HG03469 (cell line): ENCODE measurements at regions not wholly inside any gene's neighbourhood (a gene's known extent, or its start where the extent isn't known, plus 50 kb on each side); places are given as distances from the start of the nearest gene placed in this dataset.

Source experiments
- ATAC-seq: cut with Tn5 transposase; IDR thresholded peaks from one replicate; pipeline ENCODE4 v1.9.1; 2021; ENCODE audit warnings: mild to moderate bottlenecking, moderate library complexity, moderate number of reproducible peaks; ENCODE audit not compliant: unreplicated experiment

DNA sequence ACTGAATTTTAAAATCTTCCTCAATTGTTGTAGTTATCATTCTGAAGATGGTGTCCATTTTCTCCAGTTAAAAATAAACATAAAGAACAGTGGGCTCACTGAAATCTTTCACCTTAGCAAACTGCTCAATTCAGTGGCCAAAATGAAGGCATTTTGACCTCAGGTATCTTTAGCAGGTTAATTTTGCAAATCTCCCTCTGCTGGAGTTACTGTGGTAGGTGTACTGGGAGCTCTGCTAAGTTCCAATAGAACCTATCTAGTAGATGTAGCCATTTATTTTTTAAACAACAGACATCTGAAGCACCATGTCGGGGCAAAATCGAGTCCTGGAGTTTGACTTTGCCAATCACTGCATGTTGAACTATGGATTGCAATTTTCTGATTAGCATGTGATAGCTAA is 177.1 kb downstream of the IRS1 start:
- ATAC-seq: no peak

GRCh38 chr2:226620176-226620575 is 179.4 kb downstream of the IRS1 start:
- no peak for ATAC-seq

- no peak for ATAC-seq
Measured at GRCh38 chr2:226619707-226620106, 179.9 kb downstream of the IRS1 start.

- ATAC-seq: no peak
Measured at GRCh38 chr2:226618875-226619605, 180.6 kb downstream of the IRS1 start.

DNA sequence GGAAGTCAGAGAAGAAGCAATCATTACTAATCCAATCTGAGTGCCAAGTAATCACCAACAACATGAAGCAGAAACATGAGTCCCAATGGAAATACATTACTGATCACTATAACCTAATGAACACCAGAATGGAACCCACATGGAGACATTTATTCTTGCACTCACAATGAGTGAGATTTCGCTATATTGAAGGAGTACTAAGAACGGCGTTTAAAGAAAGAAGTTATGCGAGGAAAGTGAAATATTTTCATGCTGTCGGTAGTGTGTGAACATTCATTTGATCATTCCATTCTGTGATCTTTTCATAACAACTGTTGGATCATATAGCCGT is 181.1 kb downstream of the IRS1 start:
- ATAC-seq: no peak

GRCh38 chr2:226615891-226616290 is 183.7 kb downstream of the IRS1 start:
- ATAC-seq: no peak

GRCh38 chr2:226611944-226612318 is 187.7 kb downstream of the IRS1 start:
- ATAC-seq: no peak

DNA sequence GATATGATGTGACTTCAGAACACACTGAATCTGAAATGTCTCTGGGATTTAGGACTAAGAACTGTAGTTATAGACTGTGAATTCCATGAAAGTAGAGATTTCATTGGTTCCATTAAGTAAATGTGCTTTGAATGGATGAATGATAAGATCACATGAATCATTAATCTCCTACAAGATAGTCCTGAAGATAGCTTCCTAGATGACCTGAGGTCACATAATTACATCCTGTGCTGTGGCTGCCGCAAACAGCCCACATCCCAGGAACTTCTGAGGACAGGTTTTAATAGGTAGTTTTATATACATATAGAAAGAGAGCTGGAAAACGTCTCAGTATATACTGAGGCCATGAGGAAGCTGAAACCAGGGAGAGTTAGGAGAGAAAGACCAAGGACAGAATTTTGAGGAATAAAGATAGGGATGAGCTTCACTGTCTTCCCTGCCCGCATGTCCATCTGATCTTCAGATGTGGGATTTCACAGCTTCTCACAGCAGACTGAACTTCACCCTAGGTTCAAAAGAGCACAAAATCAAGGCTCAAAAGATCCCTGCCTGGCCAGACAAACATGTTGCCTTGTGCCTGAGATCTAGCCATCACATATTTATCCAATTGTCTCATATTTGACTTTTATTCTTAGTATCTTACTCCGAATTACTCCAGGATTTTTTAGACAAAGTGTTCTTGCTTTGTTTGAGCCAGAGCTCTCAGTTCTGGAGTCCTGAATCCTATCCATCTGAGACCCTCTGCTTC is 188.2 kb downstream of the IRS1 start:
- ATAC-seq: no peak

DNA sequence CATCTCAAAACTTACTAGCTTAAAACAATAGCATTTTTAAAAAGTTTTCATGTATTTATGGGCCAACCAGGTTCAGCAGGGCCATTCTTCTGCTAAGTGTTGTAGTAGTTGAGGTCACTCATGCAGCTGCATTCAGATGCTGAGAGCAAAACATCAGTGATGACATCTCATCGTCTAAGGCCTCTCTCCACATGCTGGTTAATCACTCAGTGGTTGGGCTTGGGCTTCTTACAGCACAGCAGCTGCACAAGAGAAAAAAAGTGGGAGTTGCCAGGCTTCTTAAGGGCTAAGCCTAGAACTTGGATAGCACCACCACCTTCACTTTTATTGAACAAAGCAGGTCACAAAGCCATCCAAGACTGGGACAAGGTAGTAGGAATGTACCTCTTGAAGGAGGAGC is 190.3 kb downstream of the IRS1 start:
- no peak for ATAC-seq

DNA sequence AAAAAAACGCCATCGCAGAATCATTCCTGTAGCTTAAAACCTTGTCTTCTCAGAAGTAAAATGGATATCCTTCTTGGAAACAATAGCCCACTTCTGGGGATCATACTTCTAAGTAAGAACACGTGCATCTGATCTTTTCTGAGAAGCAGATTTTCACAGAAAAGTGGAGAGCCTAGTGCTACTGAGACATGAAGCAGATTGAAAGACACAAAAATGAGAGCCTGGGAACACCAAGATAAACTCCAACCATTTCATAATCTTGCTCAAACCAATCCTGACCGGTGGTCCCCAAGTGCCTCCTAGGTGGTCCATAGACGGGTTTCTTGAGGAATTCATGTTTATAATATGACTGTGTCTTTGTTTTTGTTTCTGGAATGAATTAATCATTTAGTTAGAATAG is 191.2 kb downstream of the IRS1 start:
- no peak for ATAC-seq

DNA sequence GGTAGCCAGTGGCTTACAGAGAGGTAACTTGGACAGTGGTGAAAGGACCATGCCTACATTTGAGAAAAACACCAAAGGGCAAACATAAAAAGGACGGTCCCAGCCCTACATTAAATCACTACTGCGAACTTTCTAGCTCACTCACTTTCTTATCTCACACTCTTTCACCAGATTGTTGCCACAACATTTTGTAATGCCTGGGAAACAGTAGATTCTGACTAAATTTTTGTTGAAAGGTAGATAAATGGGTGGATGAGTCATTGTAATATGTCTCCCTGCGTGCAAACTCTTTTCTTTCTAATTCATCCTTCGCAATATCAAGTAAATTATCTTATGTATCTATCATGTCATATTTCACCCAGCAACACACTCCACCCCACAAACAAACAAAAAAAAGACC is 192.2 kb downstream of the IRS1 start:
- no peak for ATAC-seq

GRCh38 chr2:226605642-226606041 is 194.0 kb downstream of the IRS1 start:
- ATAC-seq: no peak

GRCh38 chr2:226603606-226604005 is 196.0 kb downstream of the IRS1 start:
- no peak for ATAC-seq

- no peak for ATAC-seq
Measured at GRCh38 chr2:226601881-226602662, 197.5 kb downstream of the IRS1 start.

DNA sequence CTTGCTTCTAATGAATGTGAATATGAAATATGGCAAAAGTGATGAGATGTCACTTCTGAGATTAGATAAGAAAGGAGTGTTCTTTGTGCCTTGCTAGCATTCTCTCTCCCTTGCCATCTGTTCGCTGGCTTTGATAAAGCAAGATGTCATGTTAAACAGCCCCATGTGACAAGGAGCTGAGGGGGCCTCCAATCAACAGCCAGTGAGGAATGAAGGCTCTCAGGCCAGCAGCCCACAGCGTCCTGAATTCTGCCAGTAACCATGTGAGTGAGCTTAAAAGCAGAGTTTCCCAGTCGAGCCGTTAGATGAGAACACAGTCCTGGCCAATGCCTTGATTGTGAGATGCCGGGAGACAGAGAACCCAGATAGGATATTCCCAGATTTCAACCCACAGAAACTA is 198.8 kb downstream of the IRS1 start:
- no peak for ATAC-seq

DNA sequence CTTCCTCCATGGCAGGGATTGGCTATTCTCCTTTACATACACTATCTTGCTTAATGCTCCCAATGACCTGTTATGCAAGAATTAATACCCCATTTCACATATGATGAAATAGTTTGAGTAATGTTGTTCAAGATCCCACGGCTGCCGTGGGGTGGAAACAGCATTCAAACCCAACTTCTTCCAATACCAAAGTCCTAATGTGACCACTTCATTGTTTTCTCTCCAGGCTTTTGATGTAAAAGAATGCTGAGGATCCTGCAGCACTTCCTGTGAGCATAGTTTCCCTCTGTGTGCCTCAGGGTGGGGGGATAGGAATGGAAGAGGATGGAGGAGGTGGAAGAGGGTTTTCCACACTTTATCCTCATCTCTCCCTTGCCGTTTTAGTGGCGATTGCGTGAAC is 199.4 kb downstream of the IRS1 start:
- ATAC-seq: no peak

- no peak for ATAC-seq
Measured at GRCh38 chr2:226589043-226589442, 210.6 kb downstream of the IRS1 start.

- ATAC-seq: no peak
Measured at GRCh38 chr2:226585130-226585561, 214.5 kb downstream of the IRS1 start.

DNA sequence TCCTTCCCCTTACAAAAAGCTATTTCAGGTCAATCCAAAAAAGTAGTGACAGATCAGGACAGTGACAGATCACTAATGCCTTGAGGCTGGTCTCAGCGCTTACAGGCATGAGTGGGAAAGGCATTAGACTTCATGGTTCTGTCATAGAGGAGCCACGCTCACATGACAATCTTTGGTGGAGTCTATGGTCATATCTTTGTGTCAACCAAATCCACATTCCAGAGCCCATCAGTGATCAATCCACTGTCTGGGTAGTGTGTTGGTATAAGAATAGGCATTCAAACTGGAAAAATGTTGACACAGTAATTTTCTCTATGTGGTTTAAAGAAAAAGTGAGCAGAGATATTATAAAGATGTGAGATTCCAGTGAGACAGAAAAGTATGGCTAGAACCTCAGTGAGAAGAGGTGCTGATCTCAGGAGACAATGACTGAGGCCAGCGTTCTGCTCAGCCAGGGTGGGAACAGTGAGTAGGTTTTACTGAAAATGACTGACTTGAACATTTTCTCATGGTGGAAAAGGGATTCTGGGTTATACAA is 215.0 kb downstream of the IRS1 start:
- no peak for ATAC-seq

- ATAC-seq: no peak
Measured at GRCh38 chr2:226583715-226584114, 215.9 kb downstream of the IRS1 start.

DNA sequence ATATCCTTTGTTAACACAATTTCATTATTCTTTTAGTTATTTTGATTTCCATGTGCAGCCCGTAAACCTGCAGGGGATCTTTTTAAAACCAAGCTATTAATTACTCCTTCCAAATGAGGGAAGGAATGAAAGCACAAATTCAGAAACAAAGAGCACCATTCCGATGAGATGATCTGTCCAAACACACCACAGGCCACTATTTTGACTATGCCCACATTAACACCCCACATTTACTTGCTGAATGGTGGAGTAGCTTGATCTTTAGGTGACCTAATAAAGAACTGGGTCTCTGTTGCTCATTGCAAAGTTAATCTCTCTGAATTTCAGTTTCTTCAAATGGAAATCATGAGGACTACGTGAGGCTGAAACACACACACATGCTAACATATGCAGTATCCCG is 218.0 kb downstream of the IRS1 start:
- ATAC-seq: no peak

DNA sequence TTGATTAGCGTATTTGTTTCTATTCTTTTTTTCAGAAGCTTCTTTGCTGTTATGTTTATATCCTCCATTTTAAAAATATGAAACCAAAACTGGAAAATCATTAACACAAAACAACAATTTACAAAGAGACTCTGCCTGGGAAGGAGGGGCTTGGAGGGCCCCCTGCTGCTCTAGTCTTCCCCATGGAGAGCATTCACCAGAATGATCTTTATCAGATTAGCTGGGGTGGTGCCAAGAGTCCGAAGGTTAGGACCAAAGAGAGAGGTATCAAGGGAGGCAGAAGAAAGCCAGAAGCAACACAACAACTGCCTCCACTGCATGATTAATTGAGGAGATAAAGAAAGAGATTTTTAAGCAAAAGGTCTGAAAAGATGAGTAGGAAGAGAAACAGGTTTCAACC is 218.6 kb downstream of the IRS1 start:
- ATAC-seq: no peak
